Astrocyte of the cerebellum (primary cell): ENCODE measurements at regions not wholly inside any gene's neighbourhood (a gene's known extent, or its start where the extent isn't known, plus 50 kb on each side); places are given as distances from the start of the nearest gene placed in this dataset.

Source experiments
- DNase-seq: peaks from one replicate; pipeline ENCODE4 v3.0.0-alpha.2; 2011; ENCODE audit warnings: low read depth
- H3K4me3 ChIP-seq: 2 replicates; pipeline ENCODE4 v1.5.1; 2011; ENCODE audit warnings: mild to moderate bottlenecking, low read depth, low read length, moderate library complexity
- in situ Hi-C: cut with HindIII; loops from 2 replicates; pipeline ENCODE4 v1.10.0; 2017; ENCODE audit warnings: low sequenced_read_pairs
- TF ChIP-seq, protein P1 (sequence below): IDR thresholded peaks from 2 replicates; pipeline ENCODE4 v1.5.1; 2012; ENCODE audit warnings: low read length, low read depth, moderate library complexity, mild to moderate bottlenecking; ENCODE audit errors: missing control alignments

GRCh38 chr2:145421841-145422240 is 901.9 kb upstream of the ZEB2 start:
- TF ChIP-seq, protein P1, sequence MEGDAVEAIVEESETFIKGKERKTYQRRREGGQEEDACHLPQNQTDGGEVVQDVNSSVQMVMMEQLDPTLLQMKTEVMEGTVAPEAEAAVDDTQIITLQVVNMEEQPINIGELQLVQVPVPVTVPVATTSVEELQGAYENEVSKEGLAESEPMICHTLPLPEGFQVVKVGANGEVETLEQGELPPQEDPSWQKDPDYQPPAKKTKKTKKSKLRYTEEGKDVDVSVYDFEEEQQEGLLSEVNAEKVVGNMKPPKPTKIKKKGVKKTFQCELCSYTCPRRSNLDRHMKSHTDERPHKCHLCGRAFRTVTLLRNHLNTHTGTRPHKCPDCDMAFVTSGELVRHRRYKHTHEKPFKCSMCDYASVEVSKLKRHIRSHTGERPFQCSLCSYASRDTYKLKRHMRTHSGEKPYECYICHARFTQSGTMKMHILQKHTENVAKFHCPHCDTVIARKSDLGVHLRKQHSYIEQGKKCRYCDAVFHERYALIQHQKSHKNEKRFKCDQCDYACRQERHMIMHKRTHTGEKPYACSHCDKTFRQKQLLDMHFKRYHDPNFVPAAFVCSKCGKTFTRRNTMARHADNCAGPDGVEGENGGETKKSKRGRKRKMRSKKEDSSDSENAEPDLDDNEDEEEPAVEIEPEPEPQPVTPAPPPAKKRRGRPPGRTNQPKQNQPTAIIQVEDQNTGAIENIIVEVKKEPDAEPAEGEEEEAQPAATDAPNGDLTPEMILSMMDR: no peak
- in situ Hi-C loops: no loop called here
- no peak overlapping the region for H3K4me3 ChIP-seq
- DNase-seq: no peak

GRCh38 chr2:145416640-145417039 is 896.7 kb upstream of the ZEB2 start:
- no peak for DNase-seq
- TF ChIP-seq, protein P1: no peak
- H3K4me3 ChIP-seq: no peak overlapping the region
- in situ Hi-C loops: no loop called here

DNA sequence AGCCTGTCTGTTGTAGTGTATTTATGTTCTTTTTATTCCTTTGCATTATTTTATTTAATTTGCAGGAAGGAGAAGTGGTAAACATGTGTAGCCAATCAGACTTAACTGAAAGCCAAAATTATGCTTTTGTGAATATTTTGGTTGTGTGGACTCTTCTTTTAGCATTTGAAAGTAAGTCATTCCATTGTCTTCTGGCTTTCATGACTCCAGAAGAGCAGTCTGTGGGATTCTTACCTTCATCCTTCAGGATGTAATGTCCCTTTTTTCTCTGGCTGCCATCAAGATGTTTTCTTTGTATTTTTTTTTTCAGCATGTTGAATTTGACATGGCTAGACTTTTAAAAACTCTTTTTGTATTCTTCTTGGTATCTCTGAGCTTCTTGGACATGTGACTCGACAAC is 895.2 kb upstream of the ZEB2 start:
- TF ChIP-seq, protein P1: no peak
- in situ Hi-C loops: no loop called here
- H3K4me3 ChIP-seq: no peak overlapping the region
- no peak for DNase-seq

DNA sequence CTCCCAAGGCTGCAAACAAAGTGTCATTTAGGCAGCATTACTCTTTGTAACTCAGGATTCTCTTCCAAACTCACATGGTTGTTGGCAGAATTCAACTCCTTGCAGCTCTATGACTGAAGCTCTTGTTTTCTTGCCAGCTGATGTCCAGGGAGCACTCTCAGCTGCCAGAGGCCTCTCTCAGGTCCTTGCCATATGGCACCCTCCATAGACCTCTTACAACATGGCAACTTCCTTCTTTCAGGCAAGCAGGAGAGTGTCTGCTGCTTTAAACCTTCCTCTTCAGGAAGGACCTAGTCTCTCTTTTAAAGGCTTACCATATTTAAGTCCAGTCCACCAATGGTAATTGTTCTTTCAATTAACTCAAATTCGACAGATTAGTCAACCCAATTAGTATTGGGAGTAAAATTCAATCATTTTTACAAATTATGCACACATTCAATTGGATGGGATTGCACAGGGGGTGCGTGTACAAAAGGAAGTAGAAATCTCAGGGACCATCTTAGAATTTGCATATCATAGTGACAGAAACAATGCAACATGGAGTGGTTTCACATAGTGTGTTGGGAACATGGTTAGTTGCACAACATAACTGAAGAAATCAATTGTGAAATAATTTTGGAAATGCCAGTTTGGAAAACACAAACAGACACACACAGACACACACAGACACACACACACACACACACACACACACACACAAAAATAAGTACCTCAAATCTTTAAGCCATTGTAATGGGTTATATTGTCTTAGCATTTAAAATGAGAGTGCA is 893.5 kb upstream of the ZEB2 start:
- DNase-seq: no peak
- H3K4me3 ChIP-seq: no peak overlapping the region
- in situ Hi-C loops: no loop called here
- TF ChIP-seq, protein P1: no peak

GRCh38 chr2:145412155-145412554 is 892.2 kb upstream of the ZEB2 start:
- TF ChIP-seq, protein P1: no peak
- in situ Hi-C loops: no loop called here
- no peak overlapping the region for H3K4me3 ChIP-seq
- DNase-seq: no peak

DNA sequence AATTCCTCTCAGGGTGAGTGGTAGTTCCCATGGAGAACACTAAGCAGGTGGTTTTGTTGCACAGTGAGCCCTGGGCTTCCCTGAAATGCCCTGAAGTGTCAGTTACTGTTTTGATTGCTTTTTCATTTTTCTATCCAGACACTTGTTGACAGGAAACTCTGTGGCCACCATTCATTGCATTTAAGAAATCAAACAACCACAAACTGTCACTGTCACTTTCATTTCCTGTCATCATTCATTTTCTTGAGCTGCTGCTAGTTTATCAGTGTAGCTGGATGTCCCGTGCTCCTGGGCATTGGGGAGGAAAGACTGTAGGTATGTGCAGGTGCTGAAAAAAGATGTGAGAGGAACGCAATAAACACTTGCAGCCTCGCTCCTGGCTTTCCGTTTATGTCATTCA is 891.6 kb upstream of the ZEB2 start:
- H3K4me3 ChIP-seq: no peak overlapping the region
- in situ Hi-C loops: no loop called here
- TF ChIP-seq, protein P1: no peak
- no peak for DNase-seq
